ENCODE measurements at regions not wholly inside any gene's neighbourhood (a gene's known extent, or its start where the extent isn't known, plus 50 kb on each side); places are given as distances from the start of the nearest gene placed in this dataset.

- Histone ChIP-seq H4K20me1 (no peaks in the 10 kb centered on the region), H3K9me3 (replicated peaks in 1 of 11) (no peaks in the 10 kb centered on the region), H3K27ac (no peak overlapping the region), H3K27me3 (no peaks in the 10 kb centered on the region), H3K4me2 (no peak overlapping the region), H3K9ac (no peak overlapping the region), H3K36me3 (no peaks in the 10 kb centered on the region), H3K4me3 (no peak overlapping the region), H3K4me1 (peaks cover 0 to 20% (median 7%) of the 10 kb centered on the region in 10 experiments; a peak in 10 of 20 replicates)
- no peak for TF ChIP-seq Cebpa-rat (IDR thresholded peaks at IDR 0.05)
These were observed 116.4 kb upstream of the PRNP start for GRCh38 chr20:4569865-4570264.

GRCh38 chr20:4569092-4569491 is 117.2 kb upstream of the PRNP start:
- Histone ChIP-seq H3K4me1 (peaks cover 0 to 15% (median 3%) of the 10 kb centered on the region in 10 experiments; a peak in 10 of 20 replicates), H3K9ac (no peak overlapping the region)

GRCh38 chr20:4568361-4568959 is 117.8 kb upstream of the PRNP start:
- TF ChIP-seq Cebpa-rat (IDR thresholded peaks at IDR 0.05) = no peak
- Histone ChIP-seq H4K20me1 (no peaks in the 10 kb centered on the region), H3K4me1 (peaks cover 0 to 12% (median 0%) of the 10 kb centered on the region in 10 experiments; a peak in 3 of 20 replicates), H3K4me3 (no peak overlapping the region), H3K9me3 (replicated peaks in 1 of 11) (0 out of 22 replicates have a peak, but pooled peaks cover 0 to 7% (median 0%) of the 10 kb centered on the region in 11 experiments), H3K9ac (no peak overlapping the region), H3K36me3 (no peaks in the 10 kb centered on the region), H3K27me3 (no peaks in the 10 kb centered on the region), H3K4me2 (no peak overlapping the region), H3K27ac (no peak overlapping the region)

More at GRCh38 chr20:4569092-4569491, 117.2 kb upstream of the PRNP start:
- Histone ChIP-seq H3K36me3 (no peaks in the 10 kb centered on the region), H4K20me1 (no peaks in the 10 kb centered on the region), H3K27ac (no peak overlapping the region), H3K4me3 (no peak overlapping the region), H3K4me2 (no peak overlapping the region), H3K27me3 (no peaks in the 10 kb centered on the region), H3K9me3 (replicated peaks in 1 of 11) (0 out of 22 replicates have a peak, but pooled peaks cover 0 to 5% (median 0%) of the 10 kb centered on the region in 11 experiments)
- no peak for TF ChIP-seq Cebpa-rat (IDR thresholded peaks at IDR 0.05)

DNA sequence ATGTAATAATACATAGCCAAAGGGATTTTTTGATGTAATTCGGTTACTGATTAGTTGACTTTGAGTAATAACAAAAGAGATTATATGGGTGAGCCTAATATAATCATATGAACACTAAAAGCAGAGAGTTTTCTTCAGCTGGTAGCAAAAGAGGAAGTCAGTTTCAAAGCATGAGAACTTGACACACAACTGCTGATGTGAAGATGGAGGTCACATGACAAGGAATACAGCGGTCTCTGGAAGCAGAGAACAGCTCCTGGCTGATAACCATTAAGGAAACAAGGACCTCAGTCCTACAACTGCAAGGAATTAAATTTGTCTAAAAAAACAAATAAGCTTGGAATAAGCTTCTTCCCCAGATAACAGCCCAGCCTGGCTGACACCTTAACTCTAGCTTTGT is 119.1 kb upstream of the PRNP start:
- no peak for TF ChIP-seq Cebpa-rat (IDR thresholded peaks at IDR 0.05)
- H3K9ac ChIP-seq = no peak overlapping the region
- H3K36me3 ChIP-seq = no peaks in the 10 kb centered on the region
- H3K4me1 ChIP-seq = peaks cover 0 to 12% (median 0%) of the 10 kb centered on the region in 10 experiments; a peak in 3 of 20 replicates
- no peak overlapping the region for H3K27ac ChIP-seq
- 0 out of 22 replicates have a peak, but pooled peaks cover 0 to 7% (median 0%) of the 10 kb centered on the region in 11 experiments for H3K9me3 ChIP-seq (replicated peaks in 1 of 11)
- peak overlapping the region in 2 of 11 experiments; percentile 6 to 28; a peak in 1 of 22 replicates for H3K4me2 ChIP-seq
- no peaks in the 10 kb centered on the region for H4K20me1 ChIP-seq
- H3K4me3 ChIP-seq = no peak overlapping the region
- H3K27me3 ChIP-seq = no peaks in the 10 kb centered on the region

GRCh38 chr20:4563534-4563933 is 122.7 kb upstream of the PRNP start:
- Histone ChIP-seq H3K4me2 (no peak overlapping the region), H3K27me3 (no peaks in the 10 kb centered on the region), H3K4me3 (no peak overlapping the region), H3K27ac (no peak overlapping the region), H3K36me3 (no peaks in the 10 kb centered on the region), H3K9ac (no peak overlapping the region), H3K9me3 (replicated peaks in 1 of 11) (0 out of 22 replicates have a peak, but pooled peaks cover 0 to 13% (median 0%) of the 10 kb centered on the region in 11 experiments), H4K20me1 (no peaks in the 10 kb centered on the region), H3K4me1 (peaks cover 0 to 18% (median 0%) of the 10 kb centered on the region in 10 experiments; a peak in 3 of 20 replicates)
- no peak for TF ChIP-seq Cebpa-rat (IDR thresholded peaks at IDR 0.05)

DNA sequence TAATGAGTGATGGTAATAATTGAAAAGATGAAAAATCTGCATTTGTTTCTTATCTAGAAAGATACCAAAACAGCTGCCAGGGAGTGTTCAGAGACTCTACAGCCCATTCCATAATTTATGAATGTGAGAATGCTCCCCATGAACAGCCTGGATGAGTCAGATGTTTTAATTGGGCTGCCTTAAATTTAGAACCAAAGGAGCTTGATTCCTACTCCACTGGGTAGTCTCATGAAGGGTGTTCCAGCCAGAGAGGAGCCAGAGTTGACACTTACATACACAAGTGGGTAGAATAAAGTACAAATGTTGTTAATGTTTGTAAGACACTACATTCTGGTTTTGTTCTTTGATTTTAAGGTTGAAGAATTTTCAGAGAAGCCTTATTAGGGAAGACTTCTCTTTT is 123.2 kb upstream of the PRNP start:
- Histone ChIP-seq H3K4me1 (peaks cover 0 to 18% (median 0%) of the 10 kb centered on the region in 10 experiments; a peak in 3 of 20 replicates), H3K4me2 (no peak overlapping the region), H3K36me3 (no peaks in the 10 kb centered on the region), H3K4me3 (no peak overlapping the region), H4K20me1 (no peaks in the 10 kb centered on the region), H3K9me3 (replicated peaks in 1 of 11) (0 out of 22 replicates have a peak, but pooled peaks cover 0 to 13% (median 0%) of the 10 kb centered on the region in 11 experiments), H3K9ac (no peak overlapping the region), H3K27me3 (no peaks in the 10 kb centered on the region), H3K27ac (no peak overlapping the region)
- TF ChIP-seq Cebpa-rat (IDR thresholded peaks at IDR 0.05) = no peak

- Histone ChIP-seq H3K27ac (no peak overlapping the region), H3K27me3 (no peaks in the 10 kb centered on the region), H3K4me3 (no peak overlapping the region), H3K4me1 (peaks cover 0 to 10% (median 1%) of the 10 kb centered on the region in 10 experiments; a peak in 10 of 20 replicates), H3K9me3 (replicated peaks in 1 of 11) (0 out of 22 replicates have a peak, but pooled peaks cover 0 to 13% (median 0%) of the 10 kb centered on the region in 11 experiments), H4K20me1 (no peaks in the 10 kb centered on the region), H3K4me2 (no peak overlapping the region), H3K36me3 (no peaks in the 10 kb centered on the region), H3K9ac (no peak overlapping the region)
- no peak for TF ChIP-seq Cebpa-rat (IDR thresholded peaks at IDR 0.05)
These were observed 125.6 kb upstream of the PRNP start for GRCh38 chr20:4560667-4561066.

- Histone ChIP-seq H3K9ac (no peak overlapping the region), H3K4me2 (no peak overlapping the region), H3K4me1 (peaks cover 0 to 18% (median 7%) of the 10 kb centered on the region in 10 experiments; a peak in 10 of 20 replicates), H4K20me1 (no peaks in the 10 kb centered on the region), H3K9me3 (replicated peaks in 1 of 11) (0 out of 22 replicates have a peak, but pooled peaks cover 0 to 13% (median 0%) of the 10 kb centered on the region in 11 experiments), H3K27me3 (no peaks in the 10 kb centered on the region), H3K4me3 (no peak overlapping the region), H3K36me3 (no peaks in the 10 kb centered on the region), H3K27ac (no peak overlapping the region)
- no peak for TF ChIP-seq Cebpa-rat (IDR thresholded peaks at IDR 0.05)
These were observed 126.3 kb upstream of the PRNP start for GRCh38 chr20:4559906-4560305.

GRCh38 chr20:4559106-4559505 is 127.2 kb upstream of the PRNP start:
- H4K20me1 ChIP-seq = no peaks in the 10 kb centered on the region
- no peaks in the 10 kb centered on the region for H3K27me3 ChIP-seq
- H3K36me3 ChIP-seq = no peaks in the 10 kb centered on the region
- H3K9me3 ChIP-seq (replicated peaks in 1 of 11) = 0 out of 22 replicates have a peak, but pooled peaks cover 0 to 10% (median 0%) of the 10 kb centered on the region in 11 experiments
- H3K27ac ChIP-seq = no peak overlapping the region
- H3K9ac ChIP-seq = no peak overlapping the region
- H3K4me1 ChIP-seq = peaks cover 0 to 18% (median 7%) of the 10 kb centered on the region in 10 experiments; a peak in 10 of 20 replicates
- H3K4me2 ChIP-seq = no peak overlapping the region
- TF ChIP-seq Cebpa-rat (IDR thresholded peaks at IDR 0.05) = no peak
- H3K4me3 ChIP-seq = no peak overlapping the region

All from BLaER1 treated with 17β-estradiol and CSF1 and Interleukin-3, amounts not matched to agents 10 nM and 100 nM (cell line).